HG03354 (cell line): ENCODE measurements at regions not wholly inside any gene's neighbourhood (a gene's known extent, or its start where the extent isn't known, plus 50 kb on each side); places are given as distances from the start of the nearest gene placed in this dataset.
"Not testable (repeated sequence)": the region's sequence is repeated elsewhere in the genome, so short reads cannot be mapped to it uniquely, and the experiment has no call there.

Experiments
- ATAC-seq: cut with Tn5 transposase; IDR thresholded peaks from one replicate; pipeline ENCODE4 v1.9.1; 2021; ENCODE audit warnings: mild to moderate bottlenecking; ENCODE audit not compliant: unreplicated experiment, poor library complexity, severe bottlenecking

GRCh38 chr6:51430589-51430988 lies 611.9 kb downstream of the TFAP2B start:
- no peak for ATAC-seq

- ATAC-seq = no peak
Observed at GRCh38 chr6:51432481-51432880, 613.8 kb downstream of the TFAP2B start.

GRCh38 chr6:51450248-51450957 lies 631.7 kb downstream of the TFAP2B start:
- ATAC-seq = no peak

- ATAC-seq = no peak
Observed at GRCh38 chr6:51450958-51451357, 632.3 kb downstream of the TFAP2B start.

- no peak for ATAC-seq
Observed at GRCh38 chr6:51456282-51456681, 631.1 kb downstream of the PKHD1 start.

GRCh38 chr6:51459958-51460357 lies 627.5 kb downstream of the PKHD1 start:
- peak; percentile 97 for ATAC-seq

GRCh38 chr6:51462896-51463295 lies 624.5 kb downstream of the PKHD1 start:
- no peak for ATAC-seq

- no peak for ATAC-seq
Observed at GRCh38 chr6:51463321-51463720, 624.1 kb downstream of the PKHD1 start.

GRCh38 chr6:51464956-51465355 lies 622.5 kb downstream of the PKHD1 start:
- no peak for ATAC-seq

GRCh38 chr6:51466427-51466826 lies 621.0 kb downstream of the PKHD1 start:
- ATAC-seq = no peak

GRCh38 chr6:51467231-51467952 lies 620.0 kb downstream of the PKHD1 start:
- ATAC-seq = no peak

GRCh38 chr6:51468704-51469103 lies 618.7 kb downstream of the PKHD1 start:
- no peak for ATAC-seq

- ATAC-seq = no peak
Observed at GRCh38 chr6:51472745-51473487, 614.5 kb downstream of the PKHD1 start.

GRCh38 chr6:51474022-51474975 lies 613.1 kb downstream of the PKHD1 start:
- no peak for ATAC-seq

- no peak for ATAC-seq
Observed at GRCh38 chr6:51477711-51478311, 609.6 kb downstream of the PKHD1 start.

- no peak for ATAC-seq
Observed at GRCh38 chr6:51479296-51479695, 608.1 kb downstream of the PKHD1 start.

GRCh38 chr6:51480040-51480439 lies 607.4 kb downstream of the PKHD1 start:
- ATAC-seq = no peak

GRCh38 chr6:51485869-51486268 lies 601.5 kb downstream of the PKHD1 start:
- ATAC-seq = not testable (repeated sequence)

- no peak for ATAC-seq
Observed at GRCh38 chr6:51487937-51488336, 599.5 kb downstream of the PKHD1 start.
